OCI-LY3 (cell line): ENCODE measurements at regions not wholly inside any gene's neighbourhood (a gene's known extent, or its start where the extent isn't known, plus 50 kb on each side); places are given as distances from the start of the nearest gene placed in this dataset.

Experiments used
- CTCF ChIP-seq: fragments of 200-600, 300-600 bp; sonication (generic); IDR thresholded peaks from 2 replicates; pipeline ENCODE4 v1.5.1; 2014; ENCODE audit warnings: antibody characterized with exemption, low read length, low read depth
- EZH2phosphoT487 ChIP-seq: fragments of 200-600 bp; shearing (Covaris generic); IDR thresholded peaks from 2 replicates; pipeline ENCODE4 v1.6.1; 2018; ENCODE audit warnings: antibody characterized with exemption, mixed run types, low read depth

GRCh38 chr3:64993781-64994180 is 306.0 kb upstream of the ADAMTS9 start:
- TF ChIP-seq CTCF (no peak), EZH2phosphoT487 (no peak)
